NCI-H82 treated with DMSO at 0.1 percent for 48 hours (cell line): ENCODE measurements at regions not wholly inside any gene's neighbourhood (a gene's known extent, or its start where the extent isn't known, plus 50 kb on each side); places are given as distances from the start of the nearest gene placed in this dataset.

Source experiments
- DNase-seq: peaks from one replicate; lab custom pipeline; 2025; ENCODE audit not compliant: unreplicated experiment; lab: John Stamatoyannopoulos, UW

GRCh38 chr10:113455947-113456346 is 96.9 kb upstream of the HABP2 start:
- DNase-seq, result no peak

GRCh38 chr10:113456741-113457140 is 96.1 kb upstream of the HABP2 start:
- no peak for DNase-seq

GRCh38 chr10:113457408-113457807 is 95.4 kb upstream of the HABP2 start:
- DNase-seq, result no peak

GRCh38 chr10:113458451-113458850 is 94.4 kb upstream of the HABP2 start:
- no peak for DNase-seq

GRCh38 chr10:113458944-113459343 is 93.9 kb upstream of the HABP2 start:
- no peak for DNase-seq

GRCh38 chr10:113459626-113460280 is 93.1 kb upstream of the HABP2 start:
- DNase-seq, result no peak

- no peak for DNase-seq
Measured at GRCh38 chr10:113463083-113463482, 89.8 kb upstream of the HABP2 start.

- no peak for DNase-seq
Measured at GRCh38 chr10:113463777-113464176, 89.1 kb upstream of the HABP2 start.

- DNase-seq, result no peak
Measured at GRCh38 chr10:113469796-113470195, 83.1 kb upstream of the HABP2 start.

- DNase-seq, result no peak
Measured at GRCh38 chr10:113470372-113471240, 82.2 kb upstream of the HABP2 start.

- DNase-seq, result no peak
Measured at GRCh38 chr10:113471241-113471996, 81.4 kb upstream of the HABP2 start.

- DNase-seq, result no peak
Measured at GRCh38 chr10:113473011-113473410, 79.8 kb upstream of the HABP2 start.

- DNase-seq, result no peak
Measured at GRCh38 chr10:113473851-113474250, 79.0 kb upstream of the HABP2 start.

GRCh38 chr10:113474752-113475151 is 78.1 kb upstream of the HABP2 start:
- no peak for DNase-seq

- no peak for DNase-seq
Measured at GRCh38 chr10:113475381-113475807, 77.5 kb upstream of the HABP2 start.

GRCh38 chr10:113476191-113476590 is 76.7 kb upstream of the HABP2 start:
- no peak for DNase-seq

- no peak for DNase-seq
Measured at GRCh38 chr10:113476673-113477072, 76.2 kb upstream of the HABP2 start.

GRCh38 chr10:113477451-113477850 is 75.4 kb upstream of the HABP2 start:
- DNase-seq, result no peak

- DNase-seq, result no peak
Measured at GRCh38 chr10:113479346-113480080, 73.3 kb upstream of the HABP2 start.

GRCh38 chr10:113480081-113480360 is 72.8 kb upstream of the HABP2 start:
- DNase-seq, result no peak

- DNase-seq, result no peak
Measured at GRCh38 chr10:113480851-113481502, 71.9 kb upstream of the HABP2 start.
